Mucosa of descending colon (tissue), 3 donors: ENCODE measurements at regions not wholly inside any gene's neighbourhood (a gene's known extent, or its start where the extent isn't known, plus 50 kb on each side); places are given as distances from the start of the nearest gene placed in this dataset.

Experiments used
- ATAC-seq: fragments of 200-7000 bp; cut with Tn5 transposase; one replicate; pipeline ENCODE4 v1.9.1; 2020; ENCODE audit warnings: mild to moderate bottlenecking, moderate library complexity
- DNase-seq, 3 donors: peaks; one replicate each; pipeline ENCODE4 v3.0.0-alpha.2; 2020
- H3K36me3 ChIP-seq: fragments of 200-600 bp; one replicate; pipeline ENCODE4 v1.8.0; 2021; ENCODE audit warnings: low read depth, mild to moderate bottlenecking
- H3K4me1 ChIP-seq: fragments of 200-600 bp; one replicate; pipeline ENCODE4 v1.8.0; 2021; ENCODE audit warnings: low read depth, mild to moderate bottlenecking
- H3K4me3 ChIP-seq: fragments of 200-600 bp; one replicate; pipeline ENCODE4 v1.8.0; 2021; ENCODE audit warnings: mild to moderate bottlenecking
- H3K9me3 ChIP-seq: fragments of 200-600 bp; one replicate; pipeline ENCODE4 v1.8.0; 2021; ENCODE audit warnings: mild to moderate bottlenecking
- CTCF ChIP-seq: fragments of 200-600 bp; IDR thresholded peaks from one replicate; pipeline ENCODE4 v1.8.0; 2022; ENCODE audit warnings: antibody characterized with exemption, mild to moderate bottlenecking
- intact Hi-C, 2 donors: fragments of 100-400 bp; cut with DNase I in 1 of 2; cut with micrococcal nuclease in 1 of 2; formaldehyde crosslinking; loops; one replicate each; pipeline versions ENCODE4 v1.11.0 to v1.11.1; 2022; cut with DNase I, micrococcal nuclease
- donor health status: DM: no; HTN: no; CAD: no; lungs with moderate emphysema.
- donor health status: DM: no; HTN: no; CAD: no.
- donor health status: DM: no; HTN: yes; CAD: no.

- intact Hi-C loops, result no loop called here
- ATAC-seq (no peak), DNase-seq (no peak)
- Histone ChIP-seq H3K9me3 (no peaks in the 10 kb centered on the region), H3K4me3 (no peak overlapping the region), H3K4me1 (no peaks in the 10 kb centered on the region), H3K36me3 (no peaks in the 10 kb centered on the region)
- no peak for TF ChIP-seq CTCF
These were observed 731.4 kb downstream of the KCNT2 start for GRCh38 chr1:195876792-195877191.

- intact Hi-C loops, result no loop called here
- Histone ChIP-seq H3K36me3 (no peaks in the 10 kb centered on the region), H3K9me3 (no peaks in the 10 kb centered on the region), H3K4me3 (no peak overlapping the region), H3K4me1 (no peaks in the 10 kb centered on the region)
- no peak for TF ChIP-seq CTCF
- ATAC-seq, result no peak
- no peak for DNase-seq
These were observed 735.9 kb downstream of the KCNT2 start for GRCh38 chr1:195872376-195872775.

GRCh38 chr1:195867638-195868037, 740.6 kb downstream of the KCNT2 start:
- Histone ChIP-seq H3K36me3 (no peaks in the 10 kb centered on the region), H3K4me3 (no peak overlapping the region), H3K9me3 (no peaks in the 10 kb centered on the region), H3K4me1 (no peaks in the 10 kb centered on the region)
- DNase-seq, result no peak
- ATAC-seq, result no peak
- TF ChIP-seq CTCF, result no peak
- intact Hi-C loops, result no loop called here

- no peaks in the 10 kb centered on the region for H3K4me1 ChIP-seq
- no peaks in the 10 kb centered on the region for H3K9me3 ChIP-seq
- no peaks in the 10 kb centered on the region for H3K36me3 ChIP-seq
- no peak for ATAC-seq
- H3K4me3 ChIP-seq, result no peak overlapping the region
- intact Hi-C loops, result no loop called here
- DNase-seq, result no peak
- no peak for TF ChIP-seq CTCF
These were observed 741.4 kb downstream of the KCNT2 start for GRCh38 chr1:195866781-195867222.

GRCh38 chr1:195866091-195866780, 742.0 kb downstream of the KCNT2 start:
- no peaks in the 10 kb centered on the region for H3K9me3 ChIP-seq
- no peaks in the 10 kb centered on the region for H3K36me3 ChIP-seq
- no peak overlapping the region for H3K4me3 ChIP-seq
- intact Hi-C loops, result no loop called here
- ATAC-seq (no peak), DNase-seq (no peak)
- no peaks in the 10 kb centered on the region for H3K4me1 ChIP-seq
- TF ChIP-seq CTCF, result no peak

- H3K36me3 ChIP-seq, result no peaks in the 10 kb centered on the region
- no peaks in the 10 kb centered on the region for H3K9me3 ChIP-seq
- no peaks in the 10 kb centered on the region for H3K4me1 ChIP-seq
- H3K4me3 ChIP-seq, result no peak overlapping the region
- intact Hi-C loops, result no loop called here
- DNase-seq (no peak), ATAC-seq (no peak)
- no peak for TF ChIP-seq CTCF
These were observed 756.4 kb downstream of the KCNT2 start for GRCh38 chr1:195851804-195852203.
